H1 (cell line): ENCODE measurements at regions not wholly inside any gene's neighbourhood (a gene's known extent, or its start where the extent isn't known, plus 50 kb on each side); places are given as distances from the start of the nearest gene placed in this dataset.

ENCODE experiments used
- BACH1 ChIP-seq: IDR thresholded peaks from 2 replicates; pipeline ENCODE4 v1.6.1; 2012; ENCODE audit warnings: low read length, improper control_type of control experiment
- NANOG ChIP-seq: IDR thresholded peaks from 2 replicates; pipeline ENCODE4 v1.6.1; 2011; ENCODE audit warnings: low read length, low read depth, mild to moderate bottlenecking, inconsistent platforms; ENCODE audit not compliant: insufficient read depth, poor library complexity, severe bottlenecking
- POU5F1 ChIP-seq: IDR thresholded peaks from 2 replicates; pipeline ENCODE4 v1.6.1; 2011; ENCODE audit warnings: low read depth, mild to moderate bottlenecking, low read length, moderate library complexity
- SRF ChIP-seq: IDR thresholded peaks from 2 replicates; pipeline ENCODE4 v1.6.1; 2011; ENCODE audit warnings: mild to moderate bottlenecking, low read depth, low read length, moderate library complexity
- TF ChIP-seq, protein P1 (sequence below): fragments of 300-600 bp; sonication (generic); IDR thresholded peaks from 2 replicates; pipeline ENCODE4 v1.7.1; 2012; ENCODE audit warnings: low read length, moderate library complexity, mild to moderate bottlenecking, inconsistent platforms; ENCODE audit not compliant: insufficient replicate concordance

DNA sequence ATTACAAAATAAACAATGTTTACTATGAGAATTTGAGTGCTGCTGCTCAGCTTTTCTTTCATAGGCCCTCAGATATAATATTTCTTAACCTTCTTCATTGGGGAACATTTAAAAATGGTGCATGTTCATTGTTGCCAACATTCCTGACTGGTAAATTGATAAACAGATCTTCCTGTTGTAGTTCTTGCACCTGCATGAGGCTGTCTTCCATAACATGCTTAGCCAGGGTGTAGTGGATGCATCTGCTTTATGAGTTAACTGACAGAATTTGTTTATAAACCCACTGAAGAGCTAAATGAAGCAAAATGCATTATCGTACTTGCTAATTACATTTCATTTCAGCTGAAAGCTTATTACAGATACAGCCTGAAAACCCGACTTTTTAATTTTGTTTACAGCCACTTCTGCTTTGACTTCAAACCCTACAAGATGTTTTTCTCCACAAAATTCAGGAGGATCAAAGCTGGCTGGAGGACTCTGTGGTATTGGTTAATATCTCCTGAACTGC lies 177.2 kb downstream of the SEM1 start (continued):
- no peak for TF ChIP-seq POU5F1
- TF ChIP-seq SRF: no peak
- TF ChIP-seq, protein P1, sequence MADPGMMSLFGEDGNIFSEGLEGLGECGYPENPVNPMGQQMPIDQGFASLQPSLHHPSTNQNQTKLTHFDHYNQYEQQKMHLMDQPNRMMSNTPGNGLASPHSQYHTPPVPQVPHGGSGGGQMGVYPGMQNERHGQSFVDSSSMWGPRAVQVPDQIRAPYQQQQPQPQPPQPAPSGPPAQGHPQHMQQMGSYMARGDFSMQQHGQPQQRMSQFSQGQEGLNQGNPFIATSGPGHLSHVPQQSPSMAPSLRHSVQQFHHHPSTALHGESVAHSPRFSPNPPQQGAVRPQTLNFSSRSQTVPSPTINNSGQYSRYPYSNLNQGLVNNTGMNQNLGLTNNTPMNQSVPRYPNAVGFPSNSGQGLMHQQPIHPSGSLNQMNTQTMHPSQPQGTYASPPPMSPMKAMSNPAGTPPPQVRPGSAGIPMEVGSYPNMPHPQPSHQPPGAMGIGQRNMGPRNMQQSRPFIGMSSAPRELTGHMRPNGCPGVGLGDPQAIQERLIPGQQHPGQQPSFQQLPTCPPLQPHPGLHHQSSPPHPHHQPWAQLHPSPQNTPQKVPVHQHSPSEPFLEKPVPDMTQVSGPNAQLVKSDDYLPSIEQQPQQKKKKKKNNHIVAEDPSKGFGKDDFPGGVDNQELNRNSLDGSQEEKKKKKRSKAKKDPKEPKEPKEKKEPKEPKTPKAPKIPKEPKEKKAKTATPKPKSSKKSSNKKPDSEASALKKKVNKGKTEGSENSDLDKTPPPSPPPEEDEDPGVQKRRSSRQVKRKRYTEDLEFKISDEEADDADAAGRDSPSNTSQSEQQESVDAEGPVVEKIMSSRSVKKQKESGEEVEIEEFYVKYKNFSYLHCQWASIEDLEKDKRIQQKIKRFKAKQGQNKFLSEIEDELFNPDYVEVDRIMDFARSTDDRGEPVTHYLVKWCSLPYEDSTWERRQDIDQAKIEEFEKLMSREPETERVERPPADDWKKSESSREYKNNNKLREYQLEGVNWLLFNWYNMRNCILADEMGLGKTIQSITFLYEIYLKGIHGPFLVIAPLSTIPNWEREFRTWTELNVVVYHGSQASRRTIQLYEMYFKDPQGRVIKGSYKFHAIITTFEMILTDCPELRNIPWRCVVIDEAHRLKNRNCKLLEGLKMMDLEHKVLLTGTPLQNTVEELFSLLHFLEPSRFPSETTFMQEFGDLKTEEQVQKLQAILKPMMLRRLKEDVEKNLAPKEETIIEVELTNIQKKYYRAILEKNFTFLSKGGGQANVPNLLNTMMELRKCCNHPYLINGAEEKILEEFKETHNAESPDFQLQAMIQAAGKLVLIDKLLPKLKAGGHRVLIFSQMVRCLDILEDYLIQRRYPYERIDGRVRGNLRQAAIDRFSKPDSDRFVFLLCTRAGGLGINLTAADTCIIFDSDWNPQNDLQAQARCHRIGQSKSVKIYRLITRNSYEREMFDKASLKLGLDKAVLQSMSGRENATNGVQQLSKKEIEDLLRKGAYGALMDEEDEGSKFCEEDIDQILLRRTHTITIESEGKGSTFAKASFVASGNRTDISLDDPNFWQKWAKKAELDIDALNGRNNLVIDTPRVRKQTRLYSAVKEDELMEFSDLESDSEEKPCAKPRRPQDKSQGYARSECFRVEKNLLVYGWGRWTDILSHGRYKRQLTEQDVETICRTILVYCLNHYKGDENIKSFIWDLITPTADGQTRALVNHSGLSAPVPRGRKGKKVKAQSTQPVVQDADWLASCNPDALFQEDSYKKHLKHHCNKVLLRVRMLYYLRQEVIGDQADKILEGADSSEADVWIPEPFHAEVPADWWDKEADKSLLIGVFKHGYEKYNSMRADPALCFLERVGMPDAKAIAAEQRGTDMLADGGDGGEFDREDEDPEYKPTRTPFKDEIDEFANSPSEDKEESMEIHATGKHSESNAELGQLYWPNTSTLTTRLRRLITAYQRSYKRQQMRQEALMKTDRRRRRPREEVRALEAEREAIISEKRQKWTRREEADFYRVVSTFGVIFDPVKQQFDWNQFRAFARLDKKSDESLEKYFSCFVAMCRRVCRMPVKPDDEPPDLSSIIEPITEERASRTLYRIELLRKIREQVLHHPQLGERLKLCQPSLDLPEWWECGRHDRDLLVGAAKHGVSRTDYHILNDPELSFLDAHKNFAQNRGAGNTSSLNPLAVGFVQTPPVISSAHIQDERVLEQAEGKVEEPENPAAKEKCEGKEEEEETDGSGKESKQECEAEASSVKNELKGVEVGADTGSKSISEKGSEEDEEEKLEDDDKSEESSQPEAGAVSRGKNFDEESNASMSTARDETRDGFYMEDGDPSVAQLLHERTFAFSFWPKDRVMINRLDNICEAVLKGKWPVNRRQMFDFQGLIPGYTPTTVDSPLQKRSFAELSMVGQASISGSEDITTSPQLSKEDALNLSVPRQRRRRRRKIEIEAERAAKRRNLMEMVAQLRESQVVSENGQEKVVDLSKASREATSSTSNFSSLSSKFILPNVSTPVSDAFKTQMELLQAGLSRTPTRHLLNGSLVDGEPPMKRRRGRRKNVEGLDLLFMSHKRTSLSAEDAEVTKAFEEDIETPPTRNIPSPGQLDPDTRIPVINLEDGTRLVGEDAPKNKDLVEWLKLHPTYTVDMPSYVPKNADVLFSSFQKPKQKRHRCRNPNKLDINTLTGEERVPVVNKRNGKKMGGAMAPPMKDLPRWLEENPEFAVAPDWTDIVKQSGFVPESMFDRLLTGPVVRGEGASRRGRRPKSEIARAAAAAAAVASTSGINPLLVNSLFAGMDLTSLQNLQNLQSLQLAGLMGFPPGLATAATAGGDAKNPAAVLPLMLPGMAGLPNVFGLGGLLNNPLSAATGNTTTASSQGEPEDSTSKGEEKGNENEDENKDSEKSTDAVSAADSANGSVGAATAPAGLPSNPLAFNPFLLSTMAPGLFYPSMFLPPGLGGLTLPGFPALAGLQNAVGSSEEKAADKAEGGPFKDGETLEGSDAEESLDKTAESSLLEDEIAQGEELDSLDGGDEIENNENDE: no peak
- TF ChIP-seq NANOG: no peak
- TF ChIP-seq BACH1: no peak
